T-helper 1 cell (primary cell): ENCODE measurements at regions not wholly inside any gene's neighbourhood (a gene's known extent, or its start where the extent isn't known, plus 50 kb on each side); places are given as distances from the start of the nearest gene placed in this dataset.
"Not testable (repeated sequence)": the region's sequence is repeated elsewhere in the genome, so short reads cannot be mapped to it uniquely, and the experiment has no call there.

Experiments used
- DNase-seq, 5 donors: peaks; one replicate each; pipeline ENCODE4 v3.0.0-alpha.2; 2012 to 2020

- DNase-seq: no peak
Observed at GRCh38 chr4:158958489-158959270, 144.2 kb upstream of the RAPGEF2 start.

GRCh38 chr4:158962393-158962792 is 140.5 kb upstream of the RAPGEF2 start:
- no peak for DNase-seq

- DNase-seq: not testable (repeated sequence)
Observed at GRCh38 chr4:158963282-158963681, 139.6 kb upstream of the RAPGEF2 start.

GRCh38 chr4:158964114-158964727 is 138.7 kb upstream of the RAPGEF2 start:
- DNase-seq: no peak

GRCh38 chr4:158964728-158965124 is 138.2 kb upstream of the RAPGEF2 start:
- DNase-seq: no peak

- no peak for DNase-seq
Observed at GRCh38 chr4:158965226-158965625, 137.7 kb upstream of the RAPGEF2 start.

GRCh38 chr4:158966091-158966490 is 136.8 kb upstream of the RAPGEF2 start:
- DNase-seq: no peak

- no peak for DNase-seq
Observed at GRCh38 chr4:158968961-158969360, 133.9 kb upstream of the RAPGEF2 start.

- no peak for DNase-seq
Observed at GRCh38 chr4:158970812-158971211, 132.1 kb upstream of the RAPGEF2 start.

- not testable (repeated sequence) for DNase-seq
Observed at GRCh38 chr4:158974438-158974837, 128.4 kb upstream of the RAPGEF2 start.

- not testable (repeated sequence) for DNase-seq
Observed at GRCh38 chr4:158980711-158981110, 122.2 kb upstream of the RAPGEF2 start.

- DNase-seq: no peak
Observed at GRCh38 chr4:158991534-158992155, 111.2 kb upstream of the RAPGEF2 start.

GRCh38 chr4:158993891-158994290 is 109.0 kb upstream of the RAPGEF2 start:
- no peak for DNase-seq

- no peak for DNase-seq
Observed at GRCh38 chr4:158995040-158995439, 107.8 kb upstream of the RAPGEF2 start.

GRCh38 chr4:158995965-158996364 is 106.9 kb upstream of the RAPGEF2 start:
- no peak for DNase-seq

- no peak for DNase-seq
Observed at GRCh38 chr4:158996669-158997074, 106.2 kb upstream of the RAPGEF2 start.

GRCh38 chr4:158997660-158998349 is 105.1 kb upstream of the RAPGEF2 start:
- no peak for DNase-seq

- DNase-seq: no peak
Observed at GRCh38 chr4:158998624-158999023, 104.3 kb upstream of the RAPGEF2 start.

- no peak for DNase-seq
Observed at GRCh38 chr4:158999166-158999682, 103.7 kb upstream of the RAPGEF2 start.

GRCh38 chr4:158999849-159000248 is 103.0 kb upstream of the RAPGEF2 start:
- no peak for DNase-seq

- no peak for DNase-seq
Observed at GRCh38 chr4:159002950-159003349, 99.9 kb upstream of the RAPGEF2 start.

GRCh38 chr4:159003420-159004253 is 99.2 kb upstream of the RAPGEF2 start:
- DNase-seq: no peak
